OCI-M2 (cell line): ENCODE measurements at regions not wholly inside any gene's neighbourhood (a gene's known extent, or its start where the extent isn't known, plus 50 kb on each side); places are given as distances from the start of the nearest gene placed in this dataset.
"Not testable (repeated sequence)": the region's sequence is repeated elsewhere in the genome, so short reads cannot be mapped to it uniquely, and the experiment has no call there.

Experiments
- DNase-seq: peaks from one replicate; lab custom pipeline; 2025; ENCODE audit not compliant: unreplicated experiment; lab: John Stamatoyannopoulos, UW

DNA sequence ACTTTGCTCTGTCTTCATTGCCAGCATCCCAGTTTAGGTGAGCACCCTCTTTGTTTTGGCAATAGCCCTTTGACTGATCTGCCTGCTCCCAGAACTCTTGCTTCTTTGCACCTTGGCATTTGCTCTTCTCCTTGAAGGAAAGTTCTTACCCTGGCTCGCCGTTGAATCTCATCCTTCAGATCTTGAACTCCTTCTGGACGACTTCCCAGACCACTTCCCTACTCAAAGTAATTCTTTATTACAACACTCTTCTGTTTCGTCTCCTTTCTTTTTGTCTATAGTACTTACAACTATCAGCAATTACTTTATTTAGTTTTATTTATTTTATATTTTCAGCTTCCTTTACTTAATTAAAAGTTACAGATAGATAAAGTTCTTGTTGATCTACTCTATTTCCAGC, 1510.1 kb downstream of the MAT2B start:
- DNase-seq = no peak

DNA sequence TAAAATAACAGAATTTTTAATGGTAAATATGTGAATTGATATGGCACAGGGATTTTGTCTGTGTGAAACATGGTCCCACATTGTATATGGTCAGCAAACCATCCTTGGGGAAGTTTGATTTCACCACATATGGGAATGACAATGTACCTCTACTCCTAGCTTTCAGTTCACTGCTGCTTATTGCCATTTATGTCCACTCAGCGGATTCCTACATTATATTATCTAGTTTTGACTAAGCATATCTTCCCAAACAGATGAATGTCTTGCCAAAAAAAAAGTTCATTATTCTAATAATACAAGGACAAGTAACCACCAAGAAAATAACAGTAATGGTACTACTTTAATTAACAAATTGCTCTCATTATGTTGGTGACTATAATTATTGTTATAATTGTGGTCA, 1521.6 kb downstream of the MAT2B start:
- no peak for DNase-seq

DNA sequence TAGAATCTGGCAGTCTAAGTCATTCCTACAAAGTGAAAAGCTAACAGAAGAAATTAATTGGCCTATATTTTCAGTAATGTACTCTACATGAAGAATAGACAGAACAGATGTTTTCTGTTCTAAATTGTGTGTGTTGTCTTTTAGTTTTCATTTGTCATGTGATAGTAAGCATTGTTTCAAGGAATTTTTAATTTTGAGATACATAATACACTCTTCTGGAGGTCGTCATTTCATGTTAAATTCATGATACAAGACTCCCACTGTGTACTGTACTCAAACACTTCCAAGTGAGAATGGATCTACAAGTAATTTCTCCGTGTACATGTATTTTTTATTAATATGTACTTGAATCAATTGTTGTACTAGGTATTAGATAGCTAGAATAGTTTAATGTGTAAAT, 1522.9 kb downstream of the MAT2B start:
- no peak for DNase-seq

DNA sequence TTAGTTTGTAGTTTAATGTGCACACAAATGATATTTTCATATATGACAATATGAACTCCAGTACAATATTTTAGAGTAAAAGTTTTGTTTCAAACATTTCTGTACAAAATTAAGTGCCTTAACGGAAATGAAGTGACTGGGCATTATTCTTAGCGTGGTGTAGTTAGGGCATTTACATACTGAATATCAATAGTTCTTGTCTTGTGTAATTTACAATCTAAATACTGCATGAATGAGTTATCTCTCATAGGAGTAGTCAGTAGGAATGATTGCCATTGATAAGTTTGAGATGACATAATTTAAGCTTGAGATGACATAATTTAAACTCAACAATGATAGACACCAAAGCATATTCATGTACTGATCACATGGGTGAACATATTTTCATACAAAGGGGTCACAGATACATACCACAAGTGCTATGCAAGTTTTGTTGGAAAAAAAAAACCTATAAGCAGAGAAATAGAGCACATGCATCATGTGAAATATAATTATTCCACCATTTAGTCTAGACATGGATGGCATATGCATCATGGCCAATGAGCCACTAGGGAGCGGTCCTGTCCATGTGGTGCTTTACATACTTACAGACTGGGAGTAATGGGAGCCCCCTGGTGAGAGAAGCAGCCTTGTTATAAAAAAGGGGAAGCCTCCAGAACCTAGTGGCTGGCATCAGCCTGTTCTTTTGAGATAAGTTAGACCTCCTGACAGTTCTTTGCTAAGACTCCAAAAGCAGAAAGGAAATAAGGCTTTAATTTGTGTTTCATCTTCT, 1523.9 kb downstream of the MAT2B start:
- peak; percentile 59 for DNase-seq

DNA sequence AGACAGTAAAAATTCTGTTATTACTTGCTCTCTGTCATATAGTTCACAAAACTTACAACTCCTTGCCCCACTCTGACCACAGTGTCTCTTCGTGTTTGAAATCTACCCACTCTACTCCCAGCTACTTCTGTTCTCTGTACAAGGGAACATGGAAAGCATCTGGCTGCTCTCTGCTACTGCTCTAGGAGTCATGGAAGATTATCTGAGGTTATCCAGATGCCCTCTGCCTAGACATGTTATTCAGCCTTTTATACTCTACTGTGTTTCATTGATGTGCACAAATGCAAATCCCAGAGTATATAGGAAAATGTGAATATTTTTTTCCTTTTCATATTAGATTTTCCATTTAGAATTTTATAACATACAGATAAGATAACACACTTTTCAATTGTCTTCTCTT, 1525.6 kb downstream of the MAT2B start:
- no peak for DNase-seq

DNA sequence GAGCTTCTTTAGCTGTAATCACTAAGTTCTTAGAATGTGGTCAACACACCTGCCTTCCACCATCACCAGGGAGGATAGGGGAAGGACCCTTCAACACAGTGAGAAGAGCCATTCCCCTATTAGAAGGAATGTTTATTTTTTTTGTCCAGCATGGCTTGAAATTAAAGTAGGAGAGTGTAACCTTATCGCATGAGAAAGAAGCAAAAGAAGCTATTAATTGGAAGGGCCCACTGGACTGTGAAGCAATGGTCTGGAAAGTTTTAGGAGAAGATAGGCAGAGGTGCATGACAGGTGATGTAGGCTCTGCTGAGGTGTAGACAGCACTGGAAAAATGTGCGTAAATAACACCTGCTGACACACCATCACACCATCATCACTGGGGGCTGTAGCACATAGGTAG, 1526.0 kb downstream of the MAT2B start:
- no peak for DNase-seq

DNA sequence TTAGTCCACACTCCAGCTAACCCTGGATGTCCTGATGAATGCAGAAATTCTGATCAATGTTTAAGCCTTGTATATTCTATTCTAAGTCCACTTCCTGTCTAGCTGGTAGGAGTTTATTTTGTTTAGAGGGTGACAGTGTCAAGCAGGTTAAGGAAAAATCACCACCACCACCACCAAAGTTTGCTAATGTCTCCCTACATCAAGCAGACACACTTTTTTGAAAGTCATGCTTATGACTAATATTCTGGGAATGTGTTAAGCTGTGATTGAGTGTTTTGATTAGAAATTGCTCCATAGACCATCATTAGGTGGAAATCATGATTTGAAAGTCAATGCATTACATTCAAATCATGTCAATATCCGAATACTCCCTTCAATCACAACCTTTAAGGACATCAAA, 1530.1 kb downstream of the MAT2B start:
- DNase-seq = no peak

DNA sequence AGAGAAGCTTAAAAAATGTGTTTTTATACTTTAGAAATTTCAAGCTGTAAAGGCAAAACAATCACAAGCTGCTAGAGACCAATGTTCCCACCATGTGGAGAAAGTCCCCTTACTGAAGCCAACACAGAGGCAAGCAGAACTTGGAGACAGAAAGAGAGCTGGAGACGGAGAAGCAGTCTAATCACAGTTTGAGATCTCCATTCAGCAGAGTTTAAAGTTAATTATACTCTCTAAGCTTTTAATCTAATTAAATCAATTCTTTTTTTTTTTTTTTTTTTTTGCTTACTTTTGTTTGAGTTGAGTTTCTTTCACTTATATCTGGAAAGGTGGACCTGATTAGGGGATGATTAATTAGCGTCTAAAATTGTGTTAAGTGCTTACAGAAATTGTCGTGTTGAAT, 1534.3 kb downstream of the MAT2B start:
- DNase-seq = no peak

DNA sequence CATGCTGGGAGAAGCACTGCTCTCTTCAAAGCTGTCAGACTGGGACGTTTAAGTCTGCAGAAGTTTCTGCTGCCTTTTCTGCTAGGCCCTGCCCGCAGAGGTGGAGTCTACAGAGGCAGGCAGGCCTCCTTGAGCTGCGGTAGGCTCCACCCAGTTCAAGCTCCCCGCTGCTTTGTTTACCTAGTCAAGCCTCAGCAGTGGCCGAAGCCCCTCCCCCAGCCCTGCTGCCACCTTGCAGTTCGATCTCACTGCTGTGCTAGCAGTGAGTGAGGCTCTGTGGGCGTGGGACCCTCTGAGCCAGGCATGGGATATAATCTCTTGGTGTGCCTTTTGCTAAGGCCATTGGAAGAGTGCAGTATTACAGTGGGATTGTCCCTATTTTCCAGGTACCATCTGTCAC, 1540.5 kb downstream of the MAT2B start:
- not testable (repeated sequence) for DNase-seq

DNA sequence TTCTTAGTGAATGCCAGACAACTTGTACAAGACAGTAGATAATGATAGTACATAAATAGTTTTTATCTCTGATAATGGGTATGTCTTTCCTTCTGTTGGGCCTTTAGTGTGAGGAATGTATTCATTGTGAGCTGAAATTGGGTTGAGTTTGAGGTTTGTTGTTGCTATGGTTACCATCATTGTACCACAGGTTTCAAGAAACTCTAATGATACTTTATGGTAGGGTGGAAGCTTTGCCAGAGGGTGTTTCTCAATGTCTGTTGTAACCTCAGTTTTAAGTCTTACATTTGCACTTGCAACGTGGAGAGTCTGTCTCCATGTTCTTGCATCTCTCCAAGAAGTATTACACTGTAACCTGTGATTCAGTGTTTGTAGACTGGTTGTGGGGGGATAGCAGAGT, 1550.1 kb downstream of the MAT2B start:
- DNase-seq = no peak

DNA sequence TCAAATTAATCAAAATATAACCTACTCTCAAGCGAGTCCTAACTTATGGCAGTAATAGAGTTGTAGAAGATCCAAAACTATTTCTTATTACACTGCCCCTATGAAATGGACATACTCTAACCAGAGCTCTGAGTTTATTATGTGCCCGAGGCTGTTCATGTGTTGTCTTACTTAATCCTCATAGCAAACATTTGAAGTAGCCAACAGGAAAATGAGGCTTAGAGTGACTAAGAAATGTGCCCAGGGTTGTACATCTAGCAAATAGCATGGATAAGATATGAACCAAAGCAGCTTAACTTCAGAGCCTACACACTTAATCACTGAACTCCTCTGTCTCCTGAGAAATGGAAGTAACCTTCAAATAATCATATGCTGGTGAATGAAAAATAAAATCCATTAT, 1551.7 kb downstream of the MAT2B start:
- DNase-seq = no peak

DNA sequence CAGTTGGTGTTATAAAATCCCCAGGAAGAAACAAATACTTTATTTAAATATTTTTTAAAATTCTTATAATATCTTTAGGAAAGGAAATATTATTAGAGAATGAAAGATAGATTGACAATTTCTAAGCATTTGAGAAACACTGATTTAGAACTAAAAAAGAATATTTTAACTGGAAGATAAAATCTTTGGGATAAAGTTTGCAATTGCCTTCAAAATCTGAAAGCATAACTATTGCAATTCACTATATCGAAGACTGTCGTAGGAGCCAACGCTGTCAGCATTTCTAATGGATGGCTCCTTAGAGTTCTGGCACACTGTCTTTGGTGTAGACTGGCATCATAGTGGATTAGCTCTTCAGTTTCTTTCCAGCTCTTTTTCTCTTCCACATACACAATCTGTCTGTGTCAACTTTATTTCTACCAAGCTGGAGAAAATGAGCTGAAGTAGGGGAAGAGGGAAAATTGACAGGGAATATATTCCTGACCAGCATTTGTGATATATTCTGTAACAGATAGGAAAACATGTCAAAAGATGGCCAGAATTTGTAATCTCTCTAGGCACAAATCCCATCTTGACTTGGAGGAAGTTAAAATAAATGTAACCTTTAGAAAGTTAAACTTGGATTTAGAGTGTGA, 1561.4 kb downstream of the MAT2B start:
- DNase-seq = no peak

DNA sequence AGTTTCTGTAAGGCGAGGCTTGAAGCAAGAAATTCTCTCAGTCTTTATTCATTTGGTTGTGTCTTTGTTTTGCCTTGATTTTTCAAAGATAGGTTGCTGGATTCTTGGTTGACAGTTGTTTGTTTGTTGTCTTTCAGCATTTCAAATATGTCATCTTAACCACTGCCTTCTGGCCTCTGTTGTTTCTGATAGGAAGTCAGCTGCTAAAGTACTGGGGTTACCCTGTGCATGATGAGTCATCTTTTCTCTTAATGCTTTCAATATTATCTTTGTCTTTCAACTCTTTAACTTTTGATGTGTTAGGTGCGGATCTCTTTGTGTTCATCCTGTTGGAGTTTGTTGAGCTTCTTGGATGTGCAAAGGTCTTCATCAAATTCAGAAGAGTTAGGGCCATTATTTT, 1571.3 kb downstream of the MAT2B start:
- no peak for DNase-seq

DNA sequence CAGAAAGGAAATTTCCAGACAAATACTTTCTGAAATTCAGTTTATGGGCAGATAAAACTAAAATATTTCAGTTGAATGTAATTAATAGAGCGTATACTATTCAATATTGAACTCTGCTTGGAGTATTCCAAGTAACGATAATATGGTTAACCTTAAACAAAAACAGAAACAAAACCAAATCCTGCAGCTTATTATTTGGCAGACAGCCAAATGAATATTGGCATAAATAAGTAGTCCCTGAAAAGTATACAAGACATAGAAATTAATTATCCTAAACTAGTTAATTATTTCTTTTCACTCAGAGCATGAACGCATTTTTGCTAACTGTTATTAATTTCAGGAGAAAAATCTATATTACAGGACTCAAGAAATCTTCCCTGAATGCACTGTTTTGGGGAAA, 1574.0 kb downstream of the MAT2B start:
- DNase-seq = no peak

DNA sequence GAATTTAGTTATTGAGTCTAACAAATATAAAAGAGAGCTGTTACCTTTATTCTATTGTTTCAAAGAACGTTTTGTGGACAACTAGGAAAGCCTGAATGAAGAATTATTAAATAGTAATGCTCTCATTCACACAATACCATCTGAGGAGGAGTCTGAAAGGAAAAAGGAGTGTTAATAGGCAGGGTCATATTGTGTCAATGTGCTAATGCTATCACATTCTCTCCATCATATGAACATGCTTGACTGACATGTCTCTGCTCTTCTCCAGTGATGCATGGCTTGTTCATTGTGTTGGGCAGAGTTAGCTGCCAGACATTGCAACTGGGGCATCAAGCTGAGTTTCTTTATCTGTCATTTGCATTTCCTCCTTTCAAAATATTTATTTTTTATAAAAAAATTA, 1578.0 kb downstream of the MAT2B start:
- DNase-seq = no peak

DNA sequence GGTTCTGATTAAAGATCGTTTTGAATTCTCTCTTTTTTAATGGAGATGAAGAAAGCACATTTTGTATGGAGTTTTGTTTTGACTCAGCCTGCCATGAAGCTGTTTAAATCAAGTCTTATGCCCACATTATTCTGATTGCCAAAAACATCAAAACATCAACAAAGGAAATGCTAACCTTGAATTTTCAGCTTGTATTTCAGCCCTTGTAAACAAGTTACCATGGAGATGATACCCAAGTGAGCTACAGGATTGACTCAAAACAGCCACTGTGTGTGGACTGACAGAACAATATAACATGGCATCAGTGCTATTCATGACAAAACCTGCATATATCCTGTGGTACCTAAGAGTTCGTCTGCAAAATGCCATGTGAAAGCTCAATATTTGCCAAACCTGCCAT, 1581.0 kb downstream of the MAT2B start:
- no peak for DNase-seq

DNA sequence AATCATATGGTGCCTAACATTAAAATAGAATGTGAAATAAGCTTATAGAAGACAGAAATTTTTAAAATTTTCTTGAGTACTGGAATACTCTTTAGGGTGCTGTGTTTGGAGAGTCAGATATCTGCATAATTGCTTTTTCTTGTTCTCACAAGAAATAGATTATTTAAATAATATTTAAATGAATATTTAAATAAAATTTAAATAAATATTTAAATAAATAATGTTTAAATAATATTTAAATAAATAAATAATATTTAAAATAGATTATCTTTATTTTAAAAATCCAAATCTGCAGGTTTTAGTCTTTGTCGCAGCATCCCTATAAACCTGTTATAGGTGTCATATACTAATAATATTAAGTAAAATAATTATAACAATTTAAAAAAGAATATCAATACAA, 1589.4 kb downstream of the MAT2B start:
- DNase-seq = no peak

DNA sequence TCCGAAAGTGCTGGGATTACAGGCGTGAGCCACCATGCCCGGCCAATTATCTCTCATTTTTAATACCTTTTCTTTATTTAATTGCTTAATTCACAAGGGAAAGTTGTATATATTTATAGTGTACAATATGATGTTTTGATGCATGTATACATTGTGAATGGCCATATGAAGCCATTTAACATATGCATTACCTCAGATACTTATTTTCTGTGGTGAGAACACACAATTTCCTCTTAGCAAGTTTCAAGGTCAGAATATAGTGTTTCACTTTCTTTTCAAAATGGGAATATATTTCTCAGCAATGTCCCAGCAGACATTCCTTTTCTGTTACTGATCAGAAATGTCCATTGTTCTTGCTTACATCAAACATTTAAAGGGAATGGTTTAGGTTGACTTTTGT, 1596.3 kb downstream of the MAT2B start:
- no peak for DNase-seq

DNA sequence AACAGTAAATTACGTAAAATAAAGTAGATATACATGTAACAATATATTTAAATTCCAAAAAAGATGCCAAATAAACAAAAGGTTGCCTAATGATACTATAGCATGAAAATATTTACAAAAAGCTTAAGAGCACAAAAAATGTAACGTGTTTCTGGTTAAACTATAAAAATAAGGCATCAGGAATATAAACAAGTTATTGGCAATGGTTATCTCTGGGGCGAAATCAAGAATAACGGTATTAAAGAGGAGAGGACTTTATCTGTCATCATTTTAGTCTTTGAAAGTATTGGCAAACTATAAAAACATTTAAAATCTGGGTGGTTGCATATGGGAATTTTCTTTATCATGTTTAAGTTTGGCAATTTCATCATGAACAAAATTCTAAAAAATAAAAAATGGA, 1599.2 kb downstream of the MAT2B start:
- DNase-seq = no peak

DNA sequence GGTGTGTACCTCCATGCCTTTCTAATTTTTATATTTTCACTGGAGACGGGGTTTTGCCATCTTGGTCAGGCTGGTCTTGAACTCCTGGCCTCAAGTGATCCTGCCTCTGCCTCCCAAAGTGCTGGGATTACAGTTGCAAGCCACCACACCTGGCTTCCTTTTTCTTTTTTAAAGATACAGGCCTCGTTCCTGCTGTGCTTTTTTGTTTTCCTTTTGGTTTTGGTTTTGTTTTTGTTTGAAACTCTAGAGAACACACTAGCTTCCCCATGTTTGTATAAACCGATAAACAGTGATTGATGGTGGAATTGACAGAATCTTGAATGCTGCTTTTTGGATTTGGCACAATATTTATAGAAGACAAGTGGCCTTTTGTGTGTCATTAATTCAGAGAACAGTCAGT, 1603.4 kb downstream of the MAT2B start:
- no peak for DNase-seq

DNA sequence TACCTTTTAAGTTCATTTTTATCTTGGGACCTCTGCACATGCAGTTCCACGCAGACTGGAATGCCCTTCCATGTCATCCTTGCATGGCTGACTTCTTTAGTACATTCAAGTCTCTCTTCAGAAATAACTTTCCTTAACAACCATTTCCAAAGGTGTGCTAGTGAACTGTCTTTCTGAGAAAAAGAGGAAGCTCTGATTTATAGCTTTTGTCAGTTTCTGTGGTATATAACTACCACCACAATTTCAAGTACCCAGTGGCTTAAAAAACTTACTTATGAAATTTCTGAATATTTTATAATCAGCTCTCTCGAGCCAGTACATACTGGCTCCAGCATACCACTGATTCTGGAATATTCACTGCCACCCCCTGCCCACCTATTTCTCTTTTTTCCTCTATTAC, 1613.8 kb downstream of the MAT2B start:
- no peak for DNase-seq

DNA sequence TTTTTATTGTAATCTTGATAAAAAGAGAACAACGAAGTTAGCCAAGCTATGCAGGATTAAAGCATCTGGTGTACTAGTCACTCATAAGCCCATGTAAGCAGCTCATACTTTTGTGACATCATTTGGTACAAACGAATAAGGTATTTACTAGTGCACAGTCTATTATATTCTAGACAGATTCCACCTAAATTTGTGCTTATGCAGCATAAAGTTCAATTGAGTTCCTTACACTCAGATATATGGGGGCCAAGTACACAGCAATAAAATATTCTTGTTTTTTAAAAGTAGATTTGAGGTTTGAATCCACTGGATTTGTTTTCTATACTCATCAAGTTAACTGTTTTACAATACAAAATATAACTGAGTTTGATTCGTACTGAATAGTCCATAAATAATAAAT, 1621.2 kb downstream of the MAT2B start:
- DNase-seq = no peak

DNA sequence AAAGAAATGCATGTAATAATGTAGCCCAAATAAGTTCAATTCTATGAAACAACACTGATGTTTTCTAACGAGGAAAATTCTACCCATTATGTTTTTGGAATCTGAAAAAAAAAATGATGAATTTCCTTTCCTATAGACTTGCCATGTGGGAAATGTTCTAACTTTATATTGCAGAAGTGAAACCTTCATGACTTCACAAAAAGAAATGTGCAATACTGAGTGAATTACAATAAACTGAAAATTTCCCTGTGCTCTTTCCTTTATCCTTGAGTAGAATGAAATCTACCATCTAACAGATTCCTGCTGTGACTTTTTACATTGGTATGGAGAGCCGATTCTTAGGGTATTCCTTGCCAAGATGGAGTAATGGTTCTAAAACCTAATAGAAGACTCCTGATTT, 1622.5 kb downstream of the MAT2B start:
- no peak for DNase-seq
